Liver (tissue), 8 donors: ENCODE measurements at regions not wholly inside any gene's neighbourhood (a gene's known extent, or its start where the extent isn't known, plus 50 kb on each side); places are given as distances from the start of the nearest gene placed in this dataset.

ENCODE experiments used
- DNase-seq: peaks from one replicate; pipeline ENCODE4 v3.0.0-alpha.2; 2017; ENCODE audit warnings: low spot score
- H3K27ac ChIP-seq, 2 donors: one replicate each; pipeline ENCODE4 v1.7.0; 2013; ENCODE audit warnings: inconsistent platforms in 2 of 2, low read length in 2 of 2, control low read depth in 1 of 2, low read depth in 1 of 2, mild to moderate bottlenecking in 1 of 2
- H3K27me3 ChIP-seq, 4 donors: one replicate each; pipeline versions ENCODE4 v1.6.1 to v1.7.0; 2013; ENCODE audit warnings: low read length in 3 of 4, inconsistent platforms in 1 of 4, mild to moderate bottlenecking in 1 of 4, moderate library complexity in 1 of 4; ENCODE audit not compliant: control insufficient read depth in 4 of 4, insufficient read depth in 4 of 4
- H3K36me3 ChIP-seq, 4 donors: one replicate each; pipeline versions ENCODE4 v1.6.1 to v1.7.0; 2013; ENCODE audit warnings: low read length in 3 of 4, mild to moderate bottlenecking in 3 of 4, low read depth in 1 of 4, moderate library complexity in 1 of 4; ENCODE audit not compliant: control insufficient read depth in 4 of 4, insufficient read depth in 3 of 4
- H3K4me1 ChIP-seq, 4 donors: one replicate each; pipeline versions ENCODE4 v1.6.1 to v1.7.0; 2013; ENCODE audit warnings: low read length in 3 of 4, mild to moderate bottlenecking in 3 of 4, moderate library complexity in 1 of 4; ENCODE audit not compliant: control insufficient read depth in 4 of 4, insufficient read depth in 4 of 4
- H3K4me3 ChIP-seq, 3 donors: one replicate each; pipeline versions ENCODE4 v1.6.1 to v1.7.0; 2013; ENCODE audit warnings: low read length in 3 of 3, control low read depth in 1 of 3, low read depth in 1 of 3, mild to moderate bottlenecking in 1 of 3
- H3K9ac ChIP-seq, 2 donors: one replicate each; pipeline ENCODE4 v1.7.0; 2013; ENCODE audit warnings: low read length in 2 of 2, mild to moderate bottlenecking in 2 of 2, moderate library complexity in 2 of 2, control low read depth in 1 of 2, low read depth in 1 of 2
- H3K9me3 ChIP-seq, 4 donors: one replicate each; pipeline versions ENCODE4 v1.6.1 to v1.7.0; 2013; ENCODE audit warnings: low read length in 3 of 4; ENCODE audit not compliant: control insufficient read depth in 4 of 4
- CTCF ChIP-seq: fragments of 150-350 bp; IDR thresholded peaks from 2 replicates; pipeline ENCODE4 v1.5.1; 2017; ENCODE audit warnings: improper control_type of control experiment, low read depth, low read length; ENCODE audit not compliant: missing input control
- EGR1 ChIP-seq, 2 donors: IDR thresholded peaks; 2 replicates each; pipeline ENCODE4 v1.6.1; 2016 to 2018; ENCODE audit warnings: antibody characterized with exemption in 2 of 2, low read depth in 2 of 2
- FOXA1 ChIP-seq: IDR thresholded peaks from 2 replicates; pipeline ENCODE4 v1.6.1; 2016; ENCODE audit warnings: antibody characterized with exemption
- FOXA2 ChIP-seq: IDR thresholded peaks from 2 replicates; pipeline ENCODE4 v1.6.1; 2016; ENCODE audit warnings: antibody characterized with exemption
- HNF4A ChIP-seq, 2 donors: conservative IDR thresholded peaks; 2 replicates each; pipeline ENCODE4 v1.6.1; 2016; ENCODE audit warnings: antibody characterized with exemption in 2 of 2, mild to moderate bottlenecking in 2 of 2
- HNF4G ChIP-seq: IDR thresholded peaks from 2 replicates; pipeline ENCODE4 v1.6.1; 2016; ENCODE audit warnings: antibody characterized with exemption
- JUND ChIP-seq, 2 donors: IDR thresholded peaks; 2 replicates each; pipeline ENCODE4 v1.6.1; 2016; ENCODE audit warnings: antibody characterized with exemption in 2 of 2
- MAX ChIP-seq: IDR thresholded peaks from 2 replicates; pipeline ENCODE4 v1.6.1; 2016; ENCODE audit warnings: antibody characterized with exemption
- RAD21 ChIP-seq, 2 donors: IDR thresholded peaks; 2 replicates each; pipeline ENCODE4 v1.6.1; 2016; ENCODE audit warnings: antibody characterized with exemption in 2 of 2, mild to moderate bottlenecking in 2 of 2
- RXRA ChIP-seq, 2 donors: IDR thresholded peaks; 2 replicates each; pipeline ENCODE4 v1.6.1; 2017 to 2018; ENCODE audit warnings: antibody characterized with exemption in 2 of 2, mild to moderate bottlenecking in 1 of 2
- SP1 ChIP-seq: IDR thresholded peaks from 2 replicates; pipeline ENCODE4 v1.6.1; 2018; ENCODE audit warnings: antibody characterized with exemption, mild to moderate bottlenecking
- YY1 ChIP-seq: IDR thresholded peaks from 2 replicates; pipeline ENCODE4 v1.6.1; 2016; ENCODE audit warnings: antibody characterized with exemption, mild to moderate bottlenecking
- whole genome bisulfite sequencing: extraction: QIAGEN DNeasy Blood & Tissue Kit; methylation state at CpG from one replicate; pipeline ENCODE4 v1.1.7; 2013; 5-methylcytosine and 5-hydroxymethylcytosine counted together
- donor health status: healthy.
- donor health status: healthy.
- donor health status: healthy.
- donor health status: healthy.
- donor health status: healthy.

GRCh38 chr7:1312136-1313070, 79.7 kb downstream of the UNCX start:
- peaks cover 0 to 2% (median under 1%) of the 10 kb centered on the region in 4 donors for H3K27me3 ChIP-seq
- no peak for TF ChIP-seq HNF4A (conservative IDR thresholded peaks at IDR 0.05)
- no peak for TF ChIP-seq MAX
- TF ChIP-seq EGR1 (IDR thresholded peaks at IDR 0.05; ENCODE audit: low read depth in 2 of 2) = no peak
- TF ChIP-seq RAD21 (IDR thresholded peaks at IDR 0.05) = no peak
- no peak for TF ChIP-seq CTCF
- TF ChIP-seq FOXA1 = no peak
- no peak for TF ChIP-seq FOXA2
- 90% methylated on average over 30 of the region's 30 CpGs for WGBS
- no peak overlapping the region for H3K4me3 ChIP-seq
- no peak for DNase-seq
- H3K27ac ChIP-seq = no peak overlapping the region
- no peak overlapping the region for H3K9ac ChIP-seq
- no peaks in the 10 kb centered on the region for H3K4me1 ChIP-seq
- H3K9me3 ChIP-seq = peaks cover 0 to 4% (median 2%) of the 10 kb centered on the region in 4 donors
- no peaks in the 10 kb centered on the region for H3K36me3 ChIP-seq

- no peak overlapping the region for H3K4me3 ChIP-seq
- 55% methylated on average over 15 of the region's 15 CpGs for WGBS
- H3K27me3 ChIP-seq = peaks cover 0 to 2% (median under 1%) of the 10 kb centered on the region in 4 donors
- H3K36me3 ChIP-seq = no peaks in the 10 kb centered on the region
- no peaks in the 10 kb centered on the region for H3K4me1 ChIP-seq
- TF ChIP-seq YY1 (no peak), HNF4G (no peak), RXRA (IDR thresholded peaks at IDR 0.05) (no peak), SP1 (no peak), FOXA1 (no peak), JUND (IDR thresholded peaks at IDR 0.05) (no peak)
- DNase-seq = no peak
- no peak overlapping the region for H3K9ac ChIP-seq
- no peak overlapping the region for H3K27ac ChIP-seq
- peaks cover 0 to 4% (median 2%) of the 10 kb centered on the region in 4 donors for H3K9me3 ChIP-seq
Observed at GRCh38 chr7:1313613-1314012, 80.9 kb downstream of the UNCX start.

- Histone ChIP-seq H3K27ac (no peak overlapping the region), H3K27me3 (peaks cover 0 to 2% (median 0%) of the 10 kb centered on the region in 4 donors), H3K4me3 (no peak overlapping the region), H3K36me3 (no peaks in the 10 kb centered on the region), H3K4me1 (no peaks in the 10 kb centered on the region), H3K9me3 (peaks cover 0 to 4% (median 2%) of the 10 kb centered on the region in 4 donors), H3K9ac (no peak overlapping the region)
- DNase-seq = no peak
- 78% methylated on average over 28 of the region's 28 CpGs for WGBS
- TF ChIP-seq HNF4G (no peak), FOXA1 (no peak)
Observed at GRCh38 chr7:1314021-1314907, 81.6 kb downstream of the UNCX start.
